ENCODE measurements at regions not wholly inside any gene's neighbourhood (a gene's known extent, or its start where the extent isn't known, plus 50 kb on each side); places are given as distances from the start of the nearest gene placed in this dataset.

DNA sequence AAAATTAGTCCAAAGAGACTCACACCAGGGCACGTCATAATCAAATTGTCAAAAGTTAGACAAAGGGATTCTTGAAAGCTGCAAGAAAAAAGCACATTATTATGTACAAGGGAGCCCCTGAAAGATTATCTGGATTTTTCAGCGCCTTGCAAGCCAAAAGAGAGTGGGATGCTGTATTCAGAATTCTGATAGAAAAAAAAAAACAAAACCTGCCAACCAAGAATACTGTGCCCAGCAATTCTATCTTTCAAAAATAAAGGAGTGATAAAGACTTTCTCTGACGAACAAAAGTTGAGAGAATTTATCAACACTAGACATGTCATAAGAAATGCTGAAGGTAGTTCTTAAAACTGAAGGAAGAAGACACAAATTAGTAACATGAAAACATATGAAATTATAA is 240.2 kb downstream of the SNX13 start:
- Histone ChIP-seq H3K27ac (no peak overlapping the region), H3K9me3 (peaks cover 0 to 15% of the 10 kb centered on the region in 2 donors), H3K4me1 (no peaks in the 10 kb centered on the region), H3K4me3 (no peak overlapping the region), H3K36me3 (no peaks in the 10 kb centered on the region), H3K27me3 (no peaks in the 10 kb centered on the region)
- intact Hi-C loops (cut with DNase I; ENCODE audit: low total_unique reads) = no loop called here
- TF ChIP-seq, protein P1, sequence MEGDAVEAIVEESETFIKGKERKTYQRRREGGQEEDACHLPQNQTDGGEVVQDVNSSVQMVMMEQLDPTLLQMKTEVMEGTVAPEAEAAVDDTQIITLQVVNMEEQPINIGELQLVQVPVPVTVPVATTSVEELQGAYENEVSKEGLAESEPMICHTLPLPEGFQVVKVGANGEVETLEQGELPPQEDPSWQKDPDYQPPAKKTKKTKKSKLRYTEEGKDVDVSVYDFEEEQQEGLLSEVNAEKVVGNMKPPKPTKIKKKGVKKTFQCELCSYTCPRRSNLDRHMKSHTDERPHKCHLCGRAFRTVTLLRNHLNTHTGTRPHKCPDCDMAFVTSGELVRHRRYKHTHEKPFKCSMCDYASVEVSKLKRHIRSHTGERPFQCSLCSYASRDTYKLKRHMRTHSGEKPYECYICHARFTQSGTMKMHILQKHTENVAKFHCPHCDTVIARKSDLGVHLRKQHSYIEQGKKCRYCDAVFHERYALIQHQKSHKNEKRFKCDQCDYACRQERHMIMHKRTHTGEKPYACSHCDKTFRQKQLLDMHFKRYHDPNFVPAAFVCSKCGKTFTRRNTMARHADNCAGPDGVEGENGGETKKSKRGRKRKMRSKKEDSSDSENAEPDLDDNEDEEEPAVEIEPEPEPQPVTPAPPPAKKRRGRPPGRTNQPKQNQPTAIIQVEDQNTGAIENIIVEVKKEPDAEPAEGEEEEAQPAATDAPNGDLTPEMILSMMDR (IDR thresholded peaks at IDR 0.05) = no peak
- no peak for TF ChIP-seq POLR2A (IDR thresholded peaks at IDR 0.05)
- DNase-seq = no peak

DNA sequence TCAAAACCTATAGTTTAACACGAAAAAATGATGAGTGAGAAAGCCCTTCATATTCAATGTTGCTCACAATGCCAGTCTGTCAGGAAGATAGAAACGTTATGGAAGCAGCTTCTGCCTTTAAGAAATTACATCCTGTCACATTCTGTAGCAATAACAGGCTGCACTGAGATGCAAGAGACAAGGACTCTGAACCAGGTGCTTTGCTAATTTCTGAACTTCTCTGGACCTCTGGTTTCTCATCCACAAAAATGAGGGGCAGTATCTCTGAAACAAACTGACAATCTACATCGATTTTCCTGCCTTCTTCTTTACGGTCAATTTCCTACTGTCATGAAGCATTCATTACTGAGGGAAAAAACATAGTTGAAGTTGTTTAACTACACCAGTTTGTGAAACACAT is 234.0 kb downstream of the SNX13 start:
- intact Hi-C loops (cut with DNase I; ENCODE audit: low total_unique reads) = no loop called here

DNA sequence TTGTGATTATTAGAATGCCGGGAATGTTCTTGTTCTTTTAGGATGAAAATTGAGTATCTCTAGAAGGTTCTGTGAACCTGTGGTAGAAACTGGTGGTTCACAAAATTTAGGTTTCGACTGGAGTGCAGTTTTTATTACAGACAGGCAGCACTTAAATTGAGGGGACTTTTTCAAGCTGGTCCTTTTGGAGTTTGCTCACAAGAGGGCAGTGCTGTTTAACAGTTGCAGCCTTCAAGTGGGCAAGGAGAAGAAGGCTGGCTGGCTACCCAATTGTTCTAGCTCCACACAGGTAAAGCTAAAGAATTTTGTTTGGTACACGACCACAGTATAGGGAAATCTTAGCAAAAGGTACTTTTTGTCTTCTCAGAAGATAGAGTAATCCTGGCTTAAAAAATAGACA is 233.6 kb downstream of the SNX13 start:
- no peak for TF ChIP-seq POLR2A (IDR thresholded peaks at IDR 0.05)
- TF ChIP-seq, protein P1 (IDR thresholded peaks at IDR 0.05) = peak; percentile 49 to 62 (median 56)
- no peak overlapping the region for H3K4me3 ChIP-seq
- no peaks in the 10 kb centered on the region for H3K27me3 ChIP-seq
- intact Hi-C loops (cut with DNase I; ENCODE audit: low total_unique reads) = no loop called here
- no peaks in the 10 kb centered on the region for H3K36me3 ChIP-seq
- H3K4me1 ChIP-seq = no peaks in the 10 kb centered on the region
- DNase-seq = peak; percentile 23 to 42
- H3K9me3 ChIP-seq = no peaks in the 10 kb centered on the region
- H3K27ac ChIP-seq = no peak overlapping the region

More for the DNA sequence above, 234.0 kb downstream of the SNX13 start:
- Histone ChIP-seq H3K27me3 (no peaks in the 10 kb centered on the region), H3K36me3 (no peaks in the 10 kb centered on the region), H3K27ac (no peak overlapping the region), H3K4me1 (no peaks in the 10 kb centered on the region), H3K4me3 (no peak overlapping the region), H3K9me3 (no peaks in the 10 kb centered on the region)
- TF ChIP-seq, protein P1 (IDR thresholded peaks at IDR 0.05) = no peak
- no peak for TF ChIP-seq POLR2A (IDR thresholded peaks at IDR 0.05)
- DNase-seq = no peak

DNA sequence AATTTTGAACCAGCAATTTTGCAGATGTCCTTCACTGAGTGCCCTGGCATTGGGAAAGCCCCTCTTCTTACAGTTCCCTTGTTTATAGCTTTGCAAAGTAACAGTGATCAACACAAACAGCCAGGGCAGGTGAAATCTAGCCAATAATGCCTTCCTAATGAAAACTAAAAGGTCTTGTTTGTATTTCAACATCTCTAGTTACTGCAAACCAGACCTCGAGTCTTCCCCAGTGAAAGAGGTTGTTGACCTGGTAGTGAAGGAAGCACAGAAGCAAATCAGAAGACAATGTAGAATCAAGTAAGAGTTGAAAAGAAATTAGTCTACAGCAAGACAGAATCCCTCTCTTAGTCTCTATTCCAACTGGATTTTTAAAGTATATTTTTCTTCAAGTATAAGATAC is 231.2 kb downstream of the SNX13 start:
- H3K4me1 ChIP-seq = no peaks in the 10 kb centered on the region
- intact Hi-C loops (cut with DNase I; ENCODE audit: low total_unique reads) = no loop called here
- no peak overlapping the region for H3K4me3 ChIP-seq
- H3K27ac ChIP-seq = no peak overlapping the region
- no peaks in the 10 kb centered on the region for H3K9me3 ChIP-seq
- DNase-seq = no peak
- no peaks in the 10 kb centered on the region for H3K36me3 ChIP-seq
- TF ChIP-seq, protein P1 (IDR thresholded peaks at IDR 0.05) = no peak
- TF ChIP-seq POLR2A (IDR thresholded peaks at IDR 0.05) = no peak
- H3K27me3 ChIP-seq = no peaks in the 10 kb centered on the region

DNA sequence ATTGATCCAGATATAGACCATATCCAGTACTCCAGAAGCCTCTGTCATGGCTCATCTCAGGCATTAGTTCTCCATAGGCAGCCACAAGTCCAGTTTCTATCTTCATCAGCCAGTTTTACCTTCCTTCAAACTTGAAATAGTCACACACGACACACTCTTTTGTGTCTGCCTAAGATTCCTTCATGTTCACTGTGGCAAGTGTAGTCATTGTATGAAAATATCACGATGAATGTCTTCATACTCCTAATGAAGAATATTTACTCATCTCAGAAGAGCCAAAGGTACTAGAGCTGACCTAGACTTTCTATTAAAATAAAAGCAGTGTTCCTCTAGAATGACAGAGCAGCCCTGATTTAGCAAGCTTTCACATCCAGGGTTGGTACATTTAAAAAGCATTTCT is 230.7 kb downstream of the SNX13 start:
- TF ChIP-seq, protein P1 (IDR thresholded peaks at IDR 0.05) = no peak
- TF ChIP-seq POLR2A (IDR thresholded peaks at IDR 0.05) = no peak
- H3K4me3 ChIP-seq = no peak overlapping the region
- intact Hi-C loops (cut with DNase I; ENCODE audit: low total_unique reads) = no loop called here
- no peak for DNase-seq
- no peaks in the 10 kb centered on the region for H3K36me3 ChIP-seq
- no peak overlapping the region for H3K27ac ChIP-seq
- no peaks in the 10 kb centered on the region for H3K4me1 ChIP-seq
- H3K9me3 ChIP-seq = no peaks in the 10 kb centered on the region
- no peaks in the 10 kb centered on the region for H3K27me3 ChIP-seq
